IMR-90 (cell line): ENCODE measurements at regions not wholly inside any gene's neighbourhood (a gene's known extent, or its start where the extent isn't known, plus 50 kb on each side); places are given as distances from the start of the nearest gene placed in this dataset.

Experiments used
- ATAC-seq: fragments of 200-7000 bp; cut with Tn5 transposase; 2 replicates; pipeline ENCODE4 v1.9.1; 2020; ENCODE audit warnings: low read depth, mild to moderate bottlenecking, moderate library complexity
- BruUV-seq: library from RNA; stranded (reverse); fragments of 400-500 nt; replicated peaks from 2 replicates; lab custom pipeline; 2021; lab: Mats Ljungman, UMichigan
- CTCF ChIA-PET: fragments of 300-600 bp; formaldehyde crosslinking; extraction: SDS; loops from one replicate; lab custom pipeline; 2021; ENCODE audit warnings: antibody characterized with exemption; lab: Yijun Ruan, JAX
- POLR2A ChIA-PET: fragments of 300-600 bp; sonication (Branson Sonifier 250); formaldehyde crosslinking; loops from one replicate; lab custom pipeline; 2022; ENCODE audit warnings: antibody characterized with exemption; ENCODE audit not compliant: unreplicated experiment; lab: Charles Lee
- DNase-seq: peaks from one replicate; pipeline ENCODE4 v3.0.0; 2013
- H2AFZ ChIP-seq: replicated peaks from 2 replicates; pipeline ENCODE3; 2013; ENCODE audit warnings: low read length, mild to moderate bottlenecking; ENCODE audit not compliant: poor library complexity
- H2AK5ac ChIP-seq: 2 replicates; pipeline ENCODE4 v1.6.1; 2013; ENCODE audit warnings: low read depth, low read length, inconsistent platforms
- H2AK9ac ChIP-seq: replicated peaks from 2 replicates; pipeline ENCODE3; 2013; ENCODE audit warnings: mild to moderate bottlenecking, low read depth, low read length, moderate library complexity; ENCODE audit not compliant: poor library complexity
- H2BK120ac ChIP-seq: 2 replicates; pipeline ENCODE4 v1.6.1; 2013; ENCODE audit warnings: low read depth, low read length, inconsistent platforms
- H2BK15ac ChIP-seq: 3 replicates; pipeline ENCODE4 v1.6.1; 2013; ENCODE audit warnings: low read depth, low read length, inconsistent platforms
- H2BK20ac ChIP-seq: 2 replicates; pipeline ENCODE4 v1.6.1; 2013; ENCODE audit warnings: low read depth, mild to moderate bottlenecking, inconsistent platforms, low read length, moderate library complexity
- H2BK5ac ChIP-seq: 2 replicates; pipeline ENCODE4 v1.6.1; 2013; ENCODE audit warnings: mild to moderate bottlenecking, low read depth, low read length, inconsistent platforms; ENCODE audit not compliant: poor library complexity, severe bottlenecking
- H3K14ac ChIP-seq: replicated peaks from 2 replicates; pipeline ENCODE4 v1.6.1; 2013; ENCODE audit warnings: low read depth, low read length, inconsistent platforms
- H3K18ac ChIP-seq: 2 replicates; pipeline ENCODE4 v1.6.1; 2013; ENCODE audit warnings: low read depth, low read length, control low read depth
- H3K23ac ChIP-seq: 2 replicates; pipeline ENCODE4 v1.6.1; 2013; ENCODE audit warnings: low read depth, low read length, inconsistent platforms
- H3K27ac ChIP-seq: 2 replicates; pipeline ENCODE4 v1.5.1; 2013; ENCODE audit warnings: mild to moderate bottlenecking, control low read depth, low read length; ENCODE audit not compliant: insufficient read depth
- H3K27me3 ChIP-seq: 2 replicates; pipeline ENCODE4 v1.6.1; 2013; ENCODE audit warnings: low read length; ENCODE audit not compliant: control insufficient read depth, insufficient read depth
- H3K36me3 ChIP-seq: 2 replicates; pipeline ENCODE4 v1.6.1; 2013; ENCODE audit warnings: low read length, mixed read lengths; ENCODE audit not compliant: control insufficient read depth, insufficient read depth
- H3K4ac ChIP-seq: 2 replicates; pipeline ENCODE4 v1.6.1; 2013; ENCODE audit warnings: low read depth, low read length, inconsistent platforms
- H3K4me1 ChIP-seq: 2 replicates; pipeline ENCODE4 v1.6.1; 2013; ENCODE audit warnings: low read length, mixed read lengths; ENCODE audit not compliant: control insufficient read depth, insufficient read depth
- H3K4me2 ChIP-seq: 2 replicates; pipeline ENCODE4 v1.6.1; 2013; ENCODE audit warnings: low read depth, mild to moderate bottlenecking, control low read depth, low read length, moderate library complexity
- H3K4me3 ChIP-seq: 2 replicates; pipeline ENCODE4 v1.5.1; 2013; ENCODE audit warnings: low read depth, mild to moderate bottlenecking, control low read depth, low read length, moderate library complexity; ENCODE audit not compliant: insufficient read depth
- H3K56ac ChIP-seq: 2 replicates; pipeline ENCODE4 v1.6.1; 2013; ENCODE audit warnings: low read length, inconsistent platforms; ENCODE audit not compliant: insufficient read depth; ENCODE audit errors: extremely low read depth
- H3K79me1 ChIP-seq, 2 experiments: 2 replicates each; pipeline ENCODE4 v1.6.1; 2013; ENCODE audit warnings: low read length in 2 of 2, inconsistent platforms in 1 of 2, low read depth in 1 of 2
- H3K9ac ChIP-seq: 2 replicates; pipeline ENCODE4 v1.6.1; 2013; ENCODE audit warnings: low read depth, low read length, control low read depth
- H3K9me1 ChIP-seq: 2 replicates; pipeline ENCODE4 v1.6.1; 2013; ENCODE audit warnings: low read length, inconsistent platforms; ENCODE audit not compliant: insufficient read depth
- H3K9me3 ChIP-seq: 2 replicates; pipeline ENCODE4 v1.6.1; 2013; ENCODE audit warnings: low read length; ENCODE audit not compliant: control insufficient read depth, insufficient read depth
- H4K20me1 ChIP-seq: 2 replicates; pipeline ENCODE4 v1.6.1; 2013; ENCODE audit warnings: low read length, inconsistent platforms; ENCODE audit not compliant: insufficient read depth
- H4K5ac ChIP-seq: 2 replicates; pipeline ENCODE4 v1.6.1; 2013; ENCODE audit warnings: mild to moderate bottlenecking, low read depth, low read length, control low read depth
- H4K8ac ChIP-seq, 2 experiments: 2 replicates each; pipeline ENCODE4 v1.6.1; 2013; ENCODE audit warnings: low read depth in 2 of 2, low read length in 2 of 2, control low read depth in 1 of 2, inconsistent platforms in 1 of 2
- H4K91ac ChIP-seq: 2 replicates; pipeline ENCODE4 v1.6.1; 2013; ENCODE audit warnings: low read depth, low read length, inconsistent platforms; ENCODE audit not compliant: insufficient read depth
- POLR2A ChIP-seq: IDR thresholded peaks from 2 replicates; pipeline ENCODE4 v1.6.1; 2012; ENCODE audit warnings: mild to moderate bottlenecking, low read depth, low read length
- WGBS, 2 experiments: methylation state at CpG; one replicate each; pipeline versions ENCODE4 v1.1.5 to v1.1.7; 2013; ENCODE audit warnings: missing lambda C conversion rate in 2 of 2; ENCODE audit not compliant: insufficient read length in 1 of 2; ENCODE audit errors: extremely low coverage in 2 of 2; 5-methylcytosine and 5-hydroxymethylcytosine counted together
- dilution Hi-C: fragments of 300-500 bp; cut with HindIII; formaldehyde crosslinking; loops from one replicate; pipeline ENCODE4 v1.14.3; 2018; ENCODE audit warnings: low sequenced_read_pairs; ENCODE audit not compliant: unreplicated experiment
- in situ Hi-C: fragments of 300-500 bp; cut with MboI; formaldehyde crosslinking; loops from 3 replicates; pipeline ENCODE4 v1.14.3; 2019; ENCODE audit warnings: low sequenced_read_pairs, inconsistent platforms, mixed read lengths
- intact Hi-C: fragments of 100-400 bp; cut with micrococcal nuclease; formaldehyde crosslinking; loops from 2 replicates; pipeline ENCODE4 v1.10.0; 2022

- CTCF ChIA-PET = no interaction called here
- intact Hi-C loops (no loop called here), in situ Hi-C loops (no loop called here), dilution Hi-C loops (no loop called here)
- H2BK20ac ChIP-seq = no peak overlapping the region
- H3K18ac ChIP-seq = no peak overlapping the region
- H2BK15ac ChIP-seq = no peak overlapping the region
- no peak for TF ChIP-seq POLR2A
- no TSS peak for BruUV-seq
- H2AK9ac ChIP-seq = no peak overlapping the region
- no peak overlapping the region for H4K91ac ChIP-seq
- no peak overlapping the region for H3K4me2 ChIP-seq
- no CpG with 5 or more reads among the region's 2 CpGs for WGBS, 2 experiments
- no peak overlapping the region for H2BK5ac ChIP-seq
- no peak overlapping the region for H3K4ac ChIP-seq
- POLR2A ChIA-PET = no interaction called here
- no peaks in the 10 kb centered on the region for H3K9me1 ChIP-seq
- no peak overlapping the region for H2BK120ac ChIP-seq
- no peak overlapping the region for H4K5ac ChIP-seq
- H3K56ac ChIP-seq = no peak overlapping the region
- no peak overlapping the region for H2AK5ac ChIP-seq
- no peak overlapping the region for H3K27ac ChIP-seq
- H4K8ac ChIP-seq = no peak overlapping the region
- H3K27me3 ChIP-seq = peaks cover 12% of the 10 kb centered on the region
- H3K9me3 ChIP-seq = no peaks in the 10 kb centered on the region
- DNase-seq (no peak), ATAC-seq (no peak)
- no peaks in the 10 kb centered on the region for H3K36me3 ChIP-seq
- no peaks in the 10 kb centered on the region for H3K4me1 ChIP-seq
- H3K14ac ChIP-seq = no peak overlapping the region
- no peak overlapping the region for H3K23ac ChIP-seq
- no peaks in the 10 kb centered on the region for H3K79me1 ChIP-seq
- no peak overlapping the region for H3K4me3 ChIP-seq
- H2AFZ ChIP-seq = no peak overlapping the region
- no peak overlapping the region for H3K9ac ChIP-seq
- no peaks in the 10 kb centered on the region for H4K20me1 ChIP-seq
Measured at GRCh38 chr2:224308272-224308911, 93.5 kb downstream of the FAM124B start.
